ENCODE measurements at regions not wholly inside any gene's neighbourhood (a gene's known extent, or its start where the extent isn't known, plus 50 kb on each side); places are given as distances from the start of the nearest gene placed in this dataset.

DNA sequence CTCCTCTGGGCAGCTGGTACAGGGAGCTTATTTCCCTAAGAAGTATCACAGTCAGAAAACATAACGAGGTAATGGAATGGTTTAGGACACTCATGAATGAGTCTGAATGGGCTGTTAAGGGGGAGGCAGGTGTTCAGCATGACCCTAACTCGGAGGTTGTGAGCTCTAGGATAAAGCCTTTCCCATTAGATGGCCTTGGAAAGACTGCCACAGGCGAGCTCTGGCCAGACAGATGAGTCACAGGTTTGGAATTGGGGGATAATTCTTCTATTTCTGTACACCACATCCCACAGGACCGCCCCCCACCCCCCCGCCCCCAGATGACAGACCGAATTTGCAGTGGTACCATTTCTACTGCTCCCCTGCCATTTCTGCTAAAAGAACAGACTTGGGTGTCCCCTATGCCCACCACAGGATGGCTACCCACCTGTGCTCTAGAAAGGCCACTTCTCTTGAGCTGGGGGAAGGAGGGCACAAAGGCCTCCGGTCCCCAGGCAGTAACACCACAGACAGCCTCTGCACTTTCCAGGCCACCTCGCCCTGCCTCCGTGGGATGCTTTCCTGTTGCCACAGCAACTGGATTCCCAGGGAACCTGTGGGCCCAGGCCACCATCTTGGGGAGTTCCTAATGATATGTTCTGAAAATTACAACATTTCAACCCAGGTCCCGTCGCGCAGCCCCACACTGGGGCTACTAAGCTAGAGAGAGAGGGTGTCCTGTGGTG is 76.7 kb downstream of the TRIM29 start:
- no peak for DNase-seq

DNA sequence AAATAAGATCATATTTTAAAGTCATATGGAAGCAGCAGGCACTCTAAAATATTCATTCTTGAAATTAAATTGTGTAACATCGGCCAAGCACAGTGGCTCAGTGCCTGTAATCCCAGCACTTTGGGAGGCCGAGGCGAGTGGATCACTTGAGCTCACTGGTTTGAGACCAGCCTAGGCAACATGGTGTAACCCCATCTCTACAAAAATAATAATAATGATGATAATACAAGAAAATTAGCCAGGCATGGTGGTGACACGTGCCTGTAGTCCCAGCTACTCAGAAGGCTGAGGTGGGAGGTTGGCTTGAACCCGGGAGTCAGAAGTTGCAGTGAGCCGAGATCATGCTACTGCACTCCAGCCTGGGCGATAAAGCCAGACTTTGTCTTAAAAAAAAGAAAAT is 77.4 kb downstream of the TRIM29 start:
- DNase-seq = no peak

DNA sequence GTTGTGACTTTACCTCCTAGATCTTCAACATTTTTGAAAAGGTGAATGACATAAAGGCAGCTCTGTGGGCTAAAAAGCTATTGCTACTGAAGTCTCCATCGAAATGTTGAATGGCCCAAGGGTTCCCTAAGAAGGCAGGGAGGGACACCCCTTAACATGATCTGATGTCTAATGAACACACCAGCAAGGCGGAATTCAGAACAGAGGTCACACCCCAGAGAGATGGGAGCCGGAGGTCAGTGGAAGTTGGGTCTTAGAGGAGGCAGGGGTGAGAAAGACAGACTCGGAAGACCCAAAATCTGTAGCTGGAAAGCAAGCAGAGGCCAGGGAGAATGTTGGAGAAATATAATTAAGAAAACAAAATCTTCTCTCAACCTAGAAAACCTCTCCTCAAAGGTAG is 79.0 kb downstream of the TRIM29 start:
- DNase-seq = no peak

DNA sequence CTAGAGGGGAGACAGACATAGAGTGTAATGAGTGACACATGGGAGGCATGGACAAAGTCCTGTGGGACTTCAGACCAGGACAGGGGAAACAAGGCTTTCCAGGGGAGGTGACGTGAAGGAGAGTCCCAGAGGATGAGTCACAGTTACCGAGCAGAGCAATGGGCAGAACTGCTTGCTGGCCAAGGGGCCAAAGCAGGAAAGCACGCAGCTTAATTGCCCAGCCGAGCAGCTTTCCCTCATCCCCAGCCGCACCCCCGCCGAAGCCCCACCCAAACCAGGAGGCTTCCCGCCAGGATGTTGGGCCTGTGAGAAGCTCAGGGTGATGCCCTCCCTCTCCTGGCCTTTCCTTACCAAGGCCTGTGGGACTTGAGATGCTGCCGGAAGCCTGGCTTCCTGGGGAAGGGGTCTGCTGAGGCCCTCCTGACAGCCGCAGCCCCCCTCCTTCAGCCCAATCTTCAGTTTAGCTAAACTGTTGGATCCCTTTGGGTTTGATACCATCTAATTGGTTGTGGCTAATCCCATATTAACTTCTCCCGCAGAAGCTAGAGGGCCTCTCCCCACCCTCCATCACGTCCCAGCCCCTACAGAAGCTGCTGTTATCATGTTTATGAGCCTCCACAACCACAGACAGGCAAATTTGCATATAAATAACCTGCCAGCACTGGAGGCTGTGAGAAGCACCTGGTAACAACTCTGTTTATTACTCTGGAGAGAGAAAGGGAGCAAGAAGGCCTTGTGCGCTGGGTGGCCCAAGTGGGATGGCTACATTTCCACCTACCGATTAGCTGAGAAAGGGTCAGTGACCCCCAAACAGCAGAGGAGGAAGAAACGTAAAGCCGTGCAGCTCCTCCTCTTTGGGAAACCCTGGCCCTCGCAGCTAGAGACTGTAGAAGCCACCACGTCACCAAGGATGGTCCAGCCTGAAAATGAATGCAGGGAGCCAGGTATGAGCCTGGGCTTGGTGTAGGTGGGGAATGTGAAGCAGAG is 80.0 kb downstream of the TRIM29 start:
- no peak for DNase-seq

DNA sequence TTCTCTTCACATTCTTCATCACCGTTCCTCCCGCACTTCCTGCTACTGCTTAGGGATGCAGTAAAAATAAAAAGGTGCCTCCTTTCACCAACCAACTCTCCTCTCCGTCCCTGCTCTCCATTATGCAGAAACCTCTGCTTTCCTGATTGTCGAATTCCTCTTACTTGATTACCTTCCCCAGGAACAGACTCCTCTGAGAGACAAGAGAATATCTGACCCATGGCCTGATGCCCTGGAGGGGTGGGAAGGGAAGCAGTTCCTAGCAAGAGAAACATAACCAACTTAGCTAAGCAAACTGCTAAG is 80.9 kb downstream of the TRIM29 start:
- no peak for DNase-seq

DNA sequence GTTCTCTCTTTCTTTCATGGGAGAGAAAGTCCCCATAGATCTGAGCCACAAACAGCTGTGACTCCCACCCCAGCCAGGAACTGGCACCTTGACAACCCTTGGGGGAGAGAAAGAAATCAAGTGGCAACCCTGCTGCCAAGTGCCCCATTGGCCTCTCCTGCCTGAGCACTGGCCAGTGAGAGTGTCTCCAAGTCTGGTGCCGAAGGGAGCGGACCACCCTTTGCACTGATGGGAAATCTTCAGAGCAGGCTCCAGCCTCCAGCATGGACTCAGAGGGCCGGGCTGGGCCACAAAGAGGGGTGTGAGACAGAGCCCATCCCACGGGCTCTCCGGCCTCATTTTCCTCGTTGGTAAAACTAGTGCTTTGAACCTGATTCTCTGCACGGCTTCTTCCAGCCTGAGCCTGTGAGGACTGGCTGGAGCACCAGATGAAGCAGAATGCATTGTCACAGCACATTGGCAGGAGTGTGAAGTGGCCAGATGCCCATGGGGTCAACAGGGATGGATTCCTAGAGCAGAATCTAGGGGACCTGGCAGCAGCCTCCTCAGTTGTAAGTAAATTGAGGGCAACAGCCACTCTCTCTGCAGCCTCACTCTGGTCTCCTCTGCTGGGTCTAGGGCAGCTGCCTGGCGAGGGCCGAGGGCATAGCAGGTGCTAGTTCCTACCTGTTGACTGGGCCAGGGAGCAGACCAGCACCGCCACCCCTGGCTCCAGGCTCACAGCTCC is 81.4 kb downstream of the TRIM29 start:
- DNase-seq = no peak

DNA sequence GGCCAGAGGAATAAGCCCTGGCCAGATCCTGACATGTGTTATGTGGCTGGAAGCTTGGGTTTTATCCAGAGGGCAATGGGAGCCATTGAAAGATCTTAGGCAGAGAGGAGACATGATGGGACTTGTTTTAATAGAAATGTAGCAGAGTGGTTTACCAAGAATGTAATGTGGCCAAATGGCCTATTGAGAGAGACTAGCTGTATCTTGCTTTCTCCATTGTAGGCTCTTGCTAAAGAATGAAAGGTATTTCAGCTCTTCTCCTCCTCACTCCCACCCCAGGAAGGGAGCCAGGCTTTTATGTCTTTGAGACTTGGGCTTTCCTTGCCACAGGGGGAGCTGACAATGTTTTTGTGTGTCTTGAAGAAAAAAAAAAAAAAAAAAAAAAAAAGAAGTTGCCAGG is 82.3 kb downstream of the TRIM29 start:
- DNase-seq = no peak

DNA sequence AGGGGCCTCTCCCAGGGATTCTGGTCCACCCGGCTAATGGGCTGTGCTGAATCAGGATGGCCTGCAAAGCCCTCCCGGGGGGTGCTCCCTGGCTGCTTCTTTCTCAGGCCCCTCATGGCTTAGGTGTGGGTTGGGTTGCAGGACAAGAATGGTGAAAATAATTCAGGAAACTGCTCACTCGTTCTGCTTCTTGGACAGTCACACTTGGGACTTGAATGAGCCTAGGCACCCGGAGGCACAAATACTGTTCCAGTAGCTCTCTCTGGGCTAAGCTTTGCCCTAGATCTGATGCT is 83.2 kb downstream of the TRIM29 start:
- DNase-seq = no peak

DNA sequence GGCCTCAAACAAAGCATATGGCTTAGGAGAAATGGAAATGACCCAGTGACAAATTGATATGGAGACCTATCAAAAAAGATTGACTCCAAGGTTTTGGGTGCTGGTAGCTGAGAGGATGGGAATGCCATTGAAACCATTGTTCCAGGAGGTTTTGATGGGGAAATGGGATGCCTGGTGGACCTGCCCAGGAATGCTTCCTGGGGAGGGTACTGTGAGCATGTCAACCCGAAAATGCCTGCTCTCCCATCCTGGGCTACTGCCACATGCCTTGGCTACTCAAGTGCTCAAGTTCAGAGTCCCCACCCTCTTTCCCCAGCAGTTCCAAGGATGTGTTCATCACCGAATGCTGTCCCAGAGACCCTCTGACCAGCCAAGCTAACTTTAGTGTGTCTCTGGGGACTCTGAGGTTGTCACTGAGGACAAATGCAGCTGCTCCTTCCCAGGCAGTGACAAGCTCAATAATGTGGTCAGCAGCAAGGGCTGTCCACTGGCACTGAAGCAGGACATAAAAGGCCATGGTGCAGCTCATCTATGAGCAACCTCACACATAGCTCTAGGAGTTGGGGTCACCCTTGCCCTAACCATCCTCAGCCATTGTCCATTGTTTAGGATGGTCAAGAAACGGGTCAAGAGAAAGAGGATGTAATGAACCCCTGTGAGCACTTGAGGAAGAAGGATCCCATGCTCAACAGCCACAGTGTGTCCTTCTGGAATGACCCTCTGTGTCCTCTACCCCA is 83.7 kb downstream of the TRIM29 start:
- DNase-seq = no peak

DNA sequence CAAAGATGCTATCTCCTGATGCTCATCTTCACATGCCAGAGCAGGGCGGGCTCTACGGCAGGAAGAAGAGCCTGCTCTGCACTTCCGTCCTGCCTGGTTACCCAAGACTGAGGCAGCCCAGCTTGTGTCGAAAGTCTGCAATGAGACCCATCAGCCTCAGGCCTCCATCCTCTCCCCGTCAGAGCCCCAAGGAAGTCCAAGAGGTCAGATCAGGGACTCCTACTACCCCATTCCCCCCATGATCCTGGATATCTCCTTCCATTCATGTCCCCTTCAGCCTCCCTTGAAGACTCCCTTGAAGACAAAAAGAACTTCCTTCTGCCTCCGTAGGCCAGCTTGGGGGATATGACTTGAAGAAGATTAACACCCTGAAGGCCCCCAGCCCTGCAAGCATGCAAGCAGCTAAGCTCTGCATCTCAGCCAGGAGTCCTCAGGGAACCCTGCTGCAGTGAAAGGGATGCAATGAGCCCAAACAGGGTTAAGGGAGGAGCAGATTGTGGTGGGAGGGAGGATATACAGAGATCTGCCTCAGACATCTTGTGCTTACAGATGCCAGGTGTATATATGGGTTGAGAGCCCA is 85.6 kb downstream of the TRIM29 start:
- no peak for DNase-seq

DNA sequence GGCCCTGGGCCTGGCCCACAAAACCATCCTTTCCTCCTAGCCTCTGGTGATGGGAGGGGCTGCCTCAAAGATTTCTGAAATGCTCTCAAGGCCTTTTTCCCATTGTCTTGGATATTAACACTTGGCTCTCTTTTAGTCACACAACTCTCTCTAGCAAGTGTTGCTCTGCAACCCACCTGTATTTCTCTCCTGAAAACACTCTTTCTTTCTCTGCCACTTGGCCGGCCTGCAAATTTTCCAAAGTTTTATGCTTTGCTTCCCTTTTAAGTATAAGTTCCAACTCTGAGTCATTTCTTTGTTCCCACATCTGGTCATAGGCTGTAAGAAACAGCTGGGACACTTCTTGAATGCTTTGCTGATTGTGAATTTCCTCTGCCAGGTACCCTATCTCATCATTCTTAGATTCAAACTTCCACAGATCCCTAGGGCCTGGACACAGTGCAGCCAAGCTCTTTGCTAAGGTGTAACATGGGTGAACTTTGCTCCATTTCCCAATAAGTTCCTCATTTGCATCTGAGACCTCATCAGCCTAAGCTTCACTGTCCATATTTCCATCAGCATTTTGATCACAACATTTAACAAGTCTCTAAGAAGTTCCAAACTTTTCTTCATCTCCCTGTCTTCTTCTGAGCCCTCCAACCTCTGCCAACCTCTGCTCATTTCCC is 93.8 kb downstream of the TRIM29 start:
- no peak for DNase-seq

DNA sequence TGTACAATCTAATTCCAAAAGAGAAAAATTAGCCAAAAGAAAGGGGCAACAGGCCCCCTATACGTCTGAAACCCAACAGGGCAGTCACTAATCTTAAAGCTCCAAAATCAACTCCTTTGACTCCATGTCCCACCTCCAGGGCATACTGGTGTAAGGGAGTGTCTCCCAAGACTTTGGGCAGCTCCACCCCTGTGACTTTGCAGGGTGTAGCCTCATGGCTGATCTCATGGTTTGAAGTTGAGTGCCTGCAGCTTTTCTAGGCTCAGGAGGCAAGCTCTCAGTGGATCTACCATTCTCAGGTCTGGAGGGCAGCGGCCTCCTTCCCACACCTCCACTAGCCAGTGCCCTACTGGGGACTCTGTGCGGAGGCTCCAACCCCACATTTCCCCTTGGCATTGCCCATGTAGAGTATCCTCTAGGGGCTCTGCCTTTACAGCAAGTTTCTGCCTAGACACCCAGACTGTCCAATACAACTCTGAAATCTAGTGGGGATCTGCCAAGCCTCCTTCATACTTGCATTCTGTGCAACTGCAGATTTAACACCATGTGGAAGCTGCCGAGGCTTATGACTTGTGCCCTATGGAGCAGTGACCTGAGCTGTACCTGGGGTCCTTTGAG is 94.5 kb downstream of the TRIM29 start:
- DNase-seq = no peak

DNA sequence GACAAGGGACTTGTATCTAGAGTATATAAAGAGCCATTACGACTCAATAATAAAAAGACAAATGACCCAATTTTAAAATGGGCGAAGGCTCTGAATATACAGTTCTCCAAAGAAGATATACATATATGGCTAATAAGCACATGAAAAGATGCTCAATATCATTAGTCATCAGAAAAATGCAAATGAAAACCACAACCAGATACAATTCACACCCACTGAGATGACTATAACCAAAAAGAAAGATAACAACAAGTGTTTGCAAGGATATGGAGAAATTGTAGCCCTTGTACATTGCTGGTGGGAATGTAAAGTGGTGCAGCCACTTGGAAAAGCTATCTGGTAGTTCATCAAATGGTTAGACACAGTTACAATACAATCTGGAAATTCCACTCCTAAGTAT is 96.3 kb downstream of the TRIM29 start:
- DNase-seq = no peak

DNA sequence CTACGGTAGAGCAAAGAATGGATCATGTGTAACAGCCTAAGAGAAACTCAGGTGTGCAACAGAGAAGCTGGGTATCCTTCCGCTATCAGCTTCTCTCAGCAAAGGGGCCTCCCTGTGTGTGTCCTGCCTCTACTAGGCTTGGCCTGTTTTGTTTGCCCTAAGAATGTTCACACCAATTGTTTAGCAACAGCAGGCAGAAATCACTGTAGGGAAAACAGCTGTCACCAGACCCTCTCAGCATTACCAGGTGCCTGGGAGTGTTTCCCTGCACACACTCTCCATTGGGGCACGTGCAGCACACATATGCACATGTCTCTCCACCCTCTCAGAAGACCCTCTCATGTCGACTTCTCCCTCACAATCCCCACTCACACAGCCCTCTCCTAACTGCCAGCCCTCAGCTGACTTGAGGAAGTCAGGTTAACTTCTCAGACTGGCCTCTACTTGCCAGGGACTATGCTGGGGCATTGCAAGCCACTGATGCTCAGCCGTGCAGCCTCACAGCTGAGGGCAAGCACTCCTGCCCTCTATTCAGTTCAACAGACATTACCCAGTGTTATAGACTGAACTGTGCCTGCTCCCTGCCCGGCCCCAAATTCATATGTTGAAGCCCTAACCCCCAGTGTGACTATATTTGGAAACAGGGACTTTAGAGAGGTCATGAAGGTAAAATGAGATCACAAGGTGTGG is 97.6 kb downstream of the TRIM29 start:
- no peak for DNase-seq

DNA sequence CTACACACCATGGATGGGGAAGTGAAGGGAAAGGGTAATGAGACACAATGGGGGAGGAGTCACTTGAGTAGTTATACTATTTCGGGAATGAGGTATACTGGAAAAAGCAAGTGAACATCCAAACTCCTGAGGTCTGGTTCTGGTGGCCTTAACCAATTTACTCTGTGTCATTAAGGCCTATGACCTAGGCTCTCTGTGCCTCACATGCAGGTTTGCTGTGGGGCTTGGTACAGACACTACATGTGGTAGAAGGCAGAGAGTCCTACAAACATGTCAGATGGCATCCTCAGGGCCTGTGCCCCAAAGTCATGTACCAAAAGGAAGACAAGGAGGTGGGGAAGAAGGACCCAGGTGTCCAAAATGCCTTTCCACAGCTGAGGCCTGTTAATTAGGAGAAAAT is 98.9 kb downstream of the TRIM29 start:
- no peak for DNase-seq

DNA sequence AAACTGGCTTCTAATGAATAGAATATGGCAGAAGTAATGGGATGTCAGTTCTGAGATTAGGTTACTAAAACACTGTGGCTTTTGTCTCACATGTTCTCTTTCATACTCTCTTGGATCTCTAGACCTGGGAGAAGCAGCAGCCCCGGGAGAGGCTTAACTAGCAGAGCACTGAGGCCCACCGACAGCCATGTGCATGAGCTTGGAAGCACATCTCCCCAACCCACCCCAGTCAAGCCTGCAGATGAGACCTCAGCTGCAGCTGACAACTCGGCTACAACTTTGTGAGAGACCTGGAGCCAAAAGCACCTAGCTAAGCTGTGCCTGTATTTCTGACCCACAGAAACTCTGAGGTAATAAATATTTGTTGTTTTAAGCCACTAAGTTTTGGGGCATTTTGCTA is 100.8 kb downstream of the TRIM29 start:
- DNase-seq = no peak

DNA sequence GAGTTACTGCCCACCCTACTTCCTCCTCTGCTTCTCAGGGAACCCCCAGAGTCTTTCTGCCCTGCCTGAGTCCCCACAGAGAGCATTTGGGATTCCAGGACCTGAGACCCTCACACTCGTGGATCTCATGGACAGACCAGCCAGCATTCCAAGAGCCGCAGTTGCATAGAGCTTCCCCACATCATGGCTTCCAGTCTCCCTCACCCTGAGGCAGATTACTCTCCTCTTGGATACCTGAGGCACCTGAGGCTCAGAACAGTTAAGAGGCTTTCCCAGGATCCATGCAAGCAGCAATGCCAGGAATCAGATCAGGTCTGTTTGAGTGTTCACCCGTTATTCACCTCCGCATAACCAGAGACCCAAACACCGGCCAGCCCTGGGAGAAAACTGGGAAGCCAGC is 102.2 kb downstream of the TRIM29 start:
- no peak for DNase-seq

DNA sequence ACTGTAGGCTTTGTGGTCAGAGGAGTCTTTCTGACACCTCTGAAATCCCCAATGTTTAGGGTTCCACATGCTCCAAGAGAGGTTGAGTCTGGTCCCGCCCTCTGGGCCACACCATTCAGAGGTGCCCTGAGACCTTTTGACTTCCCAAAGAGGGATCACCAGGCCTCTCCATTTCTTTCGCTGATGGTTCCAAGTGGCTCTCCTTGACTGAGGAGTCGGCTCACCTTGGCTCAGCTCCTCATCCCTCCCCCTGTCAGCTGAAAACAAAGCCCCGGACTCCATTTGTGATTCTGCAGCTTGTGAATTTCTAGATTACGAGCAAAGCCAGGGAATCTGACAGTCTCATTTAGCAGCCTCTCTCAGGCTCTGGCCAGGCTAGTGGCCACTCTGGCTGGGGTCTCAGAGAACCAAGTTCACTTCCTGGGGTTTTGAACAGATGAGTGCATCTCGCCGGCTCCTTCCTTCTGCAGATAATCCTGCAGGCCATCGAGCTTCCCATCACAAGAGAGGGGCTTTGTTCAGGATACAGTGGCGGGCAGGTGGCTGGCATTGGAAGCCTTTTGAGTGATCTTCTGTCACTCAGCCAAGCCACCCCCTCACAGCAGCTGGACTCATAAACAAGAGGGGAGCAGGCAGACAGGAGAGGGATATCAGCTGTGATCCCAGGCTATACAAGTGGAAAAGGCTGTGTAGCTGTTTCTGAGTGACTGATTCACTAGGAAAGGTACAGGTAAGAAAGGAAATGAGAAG is 102.9 kb downstream of the TRIM29 start:
- no peak for DNase-seq

DNA sequence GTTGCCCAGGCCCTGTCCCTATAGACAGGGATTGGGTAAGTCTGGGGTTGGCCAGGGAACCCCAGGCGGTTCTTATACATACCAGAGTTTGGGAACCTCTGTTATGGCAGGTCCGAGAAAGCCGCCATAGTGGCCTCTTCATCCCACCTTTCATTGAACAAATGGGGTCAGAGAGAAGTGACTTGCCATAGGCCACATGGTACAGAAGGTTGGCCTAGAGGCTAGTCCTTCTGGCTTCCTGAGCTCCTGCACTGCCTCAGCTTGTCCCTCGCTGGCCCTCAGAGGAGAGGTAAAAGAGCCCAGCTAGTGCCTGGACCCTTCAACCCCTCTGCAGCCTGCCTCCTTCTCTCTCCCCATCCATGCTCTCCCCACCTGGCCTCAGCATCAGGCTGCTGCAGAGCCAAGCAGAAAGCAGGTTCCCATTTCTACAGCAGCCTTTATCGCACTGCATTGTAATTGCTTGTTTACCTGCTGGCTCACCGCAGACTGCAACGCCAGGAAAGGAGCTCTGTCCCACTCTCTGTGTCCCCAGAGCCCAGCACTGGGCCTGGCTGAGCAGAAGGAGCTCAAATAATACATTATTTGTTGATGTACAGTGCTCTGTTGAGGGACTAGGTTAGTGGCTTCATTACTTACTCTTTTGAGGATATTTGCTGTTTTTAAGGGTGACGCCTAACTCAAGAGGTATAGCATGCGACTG is 103.6 kb downstream of the TRIM29 start:
- DNase-seq = no peak

Measured in NCI-H1417 treated with DMSO at 0.1 percent for 48 hours (cell line).